Activated naive CD4-positive, alpha-beta T cell treated with anti-CD3 and anti-CD28 coated beads, Interleukin-2, amount 50 U/mL, for 72 hours (primary cell): ENCODE measurements at regions not wholly inside any gene's neighbourhood (a gene's known extent, or its start where the extent isn't known, plus 50 kb on each side); places are given as distances from the start of the nearest gene placed in this dataset.
"Not testable (repeated sequence)": the region's sequence is repeated elsewhere in the genome, so short reads cannot be mapped to it uniquely, and the experiment has no call there.

Experiments used
- ATAC-seq, 2 donors: fragments of 150-1000 bp; cut with Tn5 transposase; 2 replicates each; pipeline ENCODE4 v1.10.0; 2021; ENCODE audit warnings: mild to moderate bottlenecking in 2 of 2, moderate library complexity in 2 of 2
- DNase-seq, 2 donors: peaks; one replicate each; pipeline ENCODE4 v3.0.0; 2021 to 2022; ENCODE audit warnings: low spot score in 2 of 2
- H3K27ac Mint-ChIP-seq, 2 donors: one replicate each; pipeline ENCODE4 v1.8.0; 2022; ENCODE audit warnings: mild to moderate bottlenecking in 2 of 2, mixed read lengths in 2 of 2
- H3K36me3 Mint-ChIP-seq, 2 donors: one replicate each; pipeline ENCODE4 v1.8.0; 2022; ENCODE audit warnings: mixed read lengths in 2 of 2
- H3K9me3 Mint-ChIP-seq, 2 donors: one replicate each; pipeline ENCODE4 v1.8.0; 2022; ENCODE audit warnings: mixed read lengths in 2 of 2

- DNase-seq (no peak), ATAC-seq (no peak)
- Mint-ChIP-seq H3K36me3 (no peaks in the 10 kb centered on the region), H3K9me3 (peaks cover 0 to 3% of the 10 kb centered on the region in 2 donors), H3K27ac (no peak overlapping the region)
These were observed 405.7 kb downstream of the BUD13 start for GRCh38 chr11:116366980-116367645.

GRCh38 chr11:116366451-116366850 lies 406.3 kb downstream of the BUD13 start:
- H3K9me3 Mint-ChIP-seq = no peaks in the 10 kb centered on the region
- ATAC-seq (no peak), DNase-seq (no peak)
- no peaks in the 10 kb centered on the region for H3K36me3 Mint-ChIP-seq
- no peak overlapping the region for H3K27ac Mint-ChIP-seq

GRCh38 chr11:116364925-116365324 lies 407.9 kb downstream of the BUD13 start:
- not testable (repeated sequence) for ATAC-seq, H3K9me3 Mint-ChIP-seq, H3K27ac Mint-ChIP-seq, H3K36me3 Mint-ChIP-seq, DNase-seq

- Mint-ChIP-seq H3K9me3 (no peaks in the 10 kb centered on the region), H3K36me3 (no peaks in the 10 kb centered on the region), H3K27ac (no peak overlapping the region)
- no peak for DNase-seq
- ATAC-seq = no peak
These were observed 408.4 kb downstream of the BUD13 start for GRCh38 chr11:116364348-116364747.

GRCh38 chr11:116360221-116360941 lies 412.4 kb downstream of the BUD13 start:
- DNase-seq (no peak), ATAC-seq (no peak)
- no peaks in the 10 kb centered on the region for H3K36me3 Mint-ChIP-seq
- H3K9me3 Mint-ChIP-seq = no peaks in the 10 kb centered on the region
- H3K27ac Mint-ChIP-seq = no peak overlapping the region

- peak in 1 of 2 donors; percentile 35 for ATAC-seq
- Mint-ChIP-seq H3K36me3 (no peaks in the 10 kb centered on the region), H3K9me3 (no peaks in the 10 kb centered on the region), H3K27ac (no peak overlapping the region)
- DNase-seq = peak in 1 of 2 donors; percentile 14
These were observed 414.8 kb downstream of the BUD13 start for GRCh38 chr11:116357784-116358544.

- no peaks in the 10 kb centered on the region for H3K36me3 Mint-ChIP-seq
- H3K9me3 Mint-ChIP-seq = no peaks in the 10 kb centered on the region
- no peak overlapping the region for H3K27ac Mint-ChIP-seq
- ATAC-seq = no peak
- DNase-seq = no peak
These were observed 416.3 kb downstream of the BUD13 start for GRCh38 chr11:116356451-116356850.

GRCh38 chr11:116355104-116355503 lies 417.7 kb downstream of the BUD13 start:
- Mint-ChIP-seq H3K27ac (no peak overlapping the region), H3K36me3 (no peaks in the 10 kb centered on the region), H3K9me3 (no peaks in the 10 kb centered on the region)
- no peak for DNase-seq
- no peak for ATAC-seq

GRCh38 chr11:116353589-116353988 lies 419.2 kb downstream of the BUD13 start:
- peaks cover 0 to 1% of the 10 kb centered on the region in 2 donors for H3K36me3 Mint-ChIP-seq
- no peak for DNase-seq
- ATAC-seq = no peak
- peaks cover 0 to 6% of the 10 kb centered on the region in 2 donors for H3K9me3 Mint-ChIP-seq
- no peak overlapping the region for H3K27ac Mint-ChIP-seq

GRCh38 chr11:116352881-116353280 lies 419.9 kb downstream of the BUD13 start:
- H3K27ac Mint-ChIP-seq = no peak overlapping the region
- DNase-seq = no peak
- H3K36me3 Mint-ChIP-seq = peaks cover 0 to 6% of the 10 kb centered on the region in 2 donors
- peaks cover 6 to 10% of the 10 kb centered on the region in 2 donors for H3K9me3 Mint-ChIP-seq
- no peak for ATAC-seq

GRCh38 chr11:116348226-116348625 lies 424.6 kb downstream of the BUD13 start:
- Mint-ChIP-seq H3K36me3 (peaks cover 0 to 6% of the 10 kb centered on the region in 2 donors), H3K9me3 (peaks cover 9 to 17% of the 10 kb centered on the region in 2 donors), H3K27ac (no peak overlapping the region)
- ATAC-seq (no peak), DNase-seq (no peak)

GRCh38 chr11:116345575-116345974 lies 427.2 kb downstream of the BUD13 start:
- Mint-ChIP-seq H3K27ac (no peak overlapping the region), H3K36me3 (peaks cover 0 to 6% of the 10 kb centered on the region in 2 donors), H3K9me3 (peaks cover 9 to 26% of the 10 kb centered on the region in 2 donors)
- no peak for ATAC-seq
- no peak for DNase-seq

GRCh38 chr11:116344601-116345000 lies 428.2 kb downstream of the BUD13 start:
- DNase-seq = no peak
- Mint-ChIP-seq H3K9me3 (peaks cover 12 to 26% of the 10 kb centered on the region in 2 donors), H3K27ac (no peak overlapping the region), H3K36me3 (peaks cover 0 to 6% of the 10 kb centered on the region in 2 donors)
- ATAC-seq = no peak

GRCh38 chr11:116343270-116343669 lies 429.5 kb downstream of the BUD13 start:
- ATAC-seq (no peak), DNase-seq (no peak)
- Mint-ChIP-seq H3K9me3 (peaks cover 9 to 16% of the 10 kb centered on the region in 2 donors), H3K27ac (no peak overlapping the region), H3K36me3 (peaks cover 0 to 2% of the 10 kb centered on the region in 2 donors)

- Mint-ChIP-seq H3K9me3 (peaks cover 14 to 23% of the 10 kb centered on the region in 2 donors), H3K36me3 (no peaks in the 10 kb centered on the region), H3K27ac (no peak overlapping the region)
- ATAC-seq (no peak), DNase-seq (no peak)
These were observed 430.6 kb downstream of the BUD13 start for GRCh38 chr11:116342148-116342547.

- DNase-seq = no peak
- H3K27ac Mint-ChIP-seq = no peak overlapping the region
- ATAC-seq = no peak
- H3K9me3 Mint-ChIP-seq = peaks cover 16 to 22% of the 10 kb centered on the region in 2 donors
- H3K36me3 Mint-ChIP-seq = peaks cover 6 to 7% of the 10 kb centered on the region in 2 donors
These were observed 433.3 kb downstream of the BUD13 start for GRCh38 chr11:116339306-116340098.
